SK-N-SH treated with all-trans-retinoic acid at 6 μM for 48 hours (cell line): ENCODE measurements at regions not wholly inside any gene's neighbourhood (a gene's known extent, or its start where the extent isn't known, plus 50 kb on each side); places are given as distances from the start of the nearest gene placed in this dataset.

Source experiments
- ATAC-seq: fragments of 200-7000 bp; cut with Tn5 transposase; 3 replicates; pipeline ENCODE4 v1.9.1; 2020; ENCODE audit warnings: mild to moderate bottlenecking, moderate library complexity
- ARNTL ChIP-seq: fragments of 450-650 bp; formaldehyde crosslinking; IDR thresholded peaks from 2 replicates; pipeline ENCODE4 v1.5.0; 2020; ENCODE audit warnings: low read depth, mild to moderate bottlenecking, moderate library complexity, borderline replicate concordance
- BACH2 ChIP-seq: fragments of 250-450 bp; sonication (Bioruptor Pico); IDR thresholded peaks from 2 replicates; pipeline ENCODE4 v1.9.0; 2021; ENCODE audit warnings: mild to moderate bottlenecking, borderline replicate concordance
- CSDC2 ChIP-seq: fragments of 250-450 bp; sonication (Bioruptor Pico); IDR thresholded peaks from 2 replicates; pipeline ENCODE4 v1.5.0; 2020; ENCODE audit warnings: mild to moderate bottlenecking, moderate library complexity
- GLIS3 ChIP-seq: fragments of 250-450 bp; sonication (Bioruptor Pico); IDR thresholded peaks from 2 replicates; pipeline ENCODE4 v1.5.0; 2020; ENCODE audit warnings: mild to moderate bottlenecking, moderate library complexity
- ISL1 ChIP-seq: fragments of 250-450 bp; sonication (Bioruptor Pico); IDR thresholded peaks from 2 replicates; pipeline ENCODE4 v2.1.2; 2022; ENCODE audit warnings: mild to moderate bottlenecking, moderate library complexity
- OSR1 ChIP-seq: fragments of 250-450 bp; sonication (Bioruptor Pico); IDR thresholded peaks from 2 replicates; pipeline ENCODE4 v1.8.0; 2022; ENCODE audit warnings: moderate library complexity, mild to moderate bottlenecking, inconsistent platforms
- PPARA ChIP-seq: fragments of 250-450 bp; sonication (Bioruptor Pico); IDR thresholded peaks from 2 replicates; pipeline ENCODE4 v1.5.0; 2020; ENCODE audit warnings: mild to moderate bottlenecking, borderline replicate concordance
- RARB ChIP-seq: fragments of 250-450 bp; sonication (Bioruptor Pico); IDR thresholded peaks from 2 replicates; pipeline ENCODE4 v1.8.0; 2021; ENCODE audit warnings: mild to moderate bottlenecking, moderate library complexity
- SNAI2 ChIP-seq: fragments of 250-450 bp; sonication (Bioruptor Pico); IDR thresholded peaks from 2 replicates; pipeline ENCODE4 v1.5.0; 2020; ENCODE audit warnings: mild to moderate bottlenecking, moderate library complexity
- TCF4 ChIP-seq: fragments of 250-450 bp; sonication (Bioruptor Pico); IDR thresholded peaks from 2 replicates; pipeline ENCODE4 v1.8.0; 2021; ENCODE audit warnings: mild to moderate bottlenecking, moderate library complexity, borderline replicate concordance
- TOX ChIP-seq: fragments of 250-450 bp; sonication (Bioruptor Pico); IDR thresholded peaks from 2 replicates; pipeline ENCODE4 v1.8.0; 2021; ENCODE audit warnings: mild to moderate bottlenecking, moderate library complexity, borderline replicate concordance
- ZC3H10 ChIP-seq: fragments of 250-450 bp; sonication (Bioruptor Pico); IDR thresholded peaks from 2 replicates; pipeline ENCODE4 v1.5.1; 2021; ENCODE audit warnings: mild to moderate bottlenecking, moderate library complexity
- ZFP3 ChIP-seq: fragments of 250-450 bp; sonication (Bioruptor Pico); IDR thresholded peaks from 2 replicates; pipeline ENCODE4 v1.5.0; 2020; ENCODE audit warnings: mild to moderate bottlenecking, moderate library complexity
- ZFP30 ChIP-seq: fragments of 450-650 bp; formaldehyde crosslinking; IDR thresholded peaks from 2 replicates; pipeline ENCODE4 v1.5.0; 2022; ENCODE audit warnings: mild to moderate bottlenecking, moderate library complexity
- ZNF565 ChIP-seq: fragments of 450-650 bp; formaldehyde crosslinking; conservative IDR thresholded peaks from 2 replicates; pipeline ENCODE4 v1.5.0; 2020; ENCODE audit warnings: low read depth, mild to moderate bottlenecking, moderate library complexity
- ZNF70 ChIP-seq: fragments of 450-650 bp; formaldehyde crosslinking; IDR thresholded peaks from 2 replicates; pipeline ENCODE4 v1.5.0; 2020; ENCODE audit warnings: mild to moderate bottlenecking, moderate library complexity
- ZNF8 ChIP-seq: fragments of 450-650 bp; formaldehyde crosslinking; IDR thresholded peaks from 2 replicates; pipeline ENCODE4 v1.5.0; 2020; ENCODE audit warnings: mild to moderate bottlenecking, moderate library complexity
- TF ChIP-seq, protein P1 (sequence below): fragments of 250-450 bp; sonication (Bioruptor Pico); IDR thresholded peaks from 2 replicates; pipeline ENCODE4 v1.8.0; 2021; ENCODE audit warnings: low read depth, mild to moderate bottlenecking, moderate library complexity, borderline replicate concordance
- TF ChIP-seq, protein P2 (sequence below): fragments of 250-450 bp; sonication (Bioruptor Pico); IDR thresholded peaks from 2 replicates; pipeline ENCODE4 v1.8.0; 2020; ENCODE audit warnings: mild to moderate bottlenecking, moderate library complexity, borderline replicate concordance
- TF ChIP-seq, protein P3 (sequence below): fragments of 250-450 bp; sonication (Bioruptor Pico); IDR thresholded peaks from 2 replicates; pipeline ENCODE4 v1.5.0; 2020; ENCODE audit warnings: mild to moderate bottlenecking, moderate library complexity
- TF ChIP-seq, protein P4 (sequence below): fragments of 250-450 bp; sonication (Bioruptor Pico); IDR thresholded peaks from 2 replicates; pipeline ENCODE4 v1.5.1; 2020; ENCODE audit warnings: low read depth, mild to moderate bottlenecking, moderate library complexity

DNA sequence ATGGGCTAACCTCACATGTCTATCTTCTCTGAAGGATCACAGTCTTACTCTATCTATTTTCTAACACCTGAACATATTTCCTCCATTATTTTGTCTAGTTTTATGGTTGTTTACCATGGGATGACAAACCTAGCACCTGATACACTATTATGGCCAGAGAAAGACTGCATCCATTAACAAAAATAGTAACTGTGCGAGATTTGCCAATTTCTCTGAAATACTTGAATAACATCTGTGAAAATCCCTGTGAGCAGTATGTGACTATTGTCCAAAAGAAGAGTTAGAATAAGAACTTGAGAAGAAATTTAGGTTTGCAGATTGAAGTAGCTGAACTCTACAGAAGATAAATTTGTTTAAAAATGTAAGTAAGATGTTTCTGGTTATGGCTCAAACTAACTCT lies 142.0 kb upstream of the CDH11 start:
- no peak for TF ChIP-seq PPARA (CRISPR knock-in tag)
- TF ChIP-seq GLIS3 (CRISPR knock-in tag), result no peak
- TF ChIP-seq BACH2 (CRISPR knock-in tag), result no peak
- no peak for TF ChIP-seq OSR1 (CRISPR knock-in tag)
- no peak for ATAC-seq

DNA sequence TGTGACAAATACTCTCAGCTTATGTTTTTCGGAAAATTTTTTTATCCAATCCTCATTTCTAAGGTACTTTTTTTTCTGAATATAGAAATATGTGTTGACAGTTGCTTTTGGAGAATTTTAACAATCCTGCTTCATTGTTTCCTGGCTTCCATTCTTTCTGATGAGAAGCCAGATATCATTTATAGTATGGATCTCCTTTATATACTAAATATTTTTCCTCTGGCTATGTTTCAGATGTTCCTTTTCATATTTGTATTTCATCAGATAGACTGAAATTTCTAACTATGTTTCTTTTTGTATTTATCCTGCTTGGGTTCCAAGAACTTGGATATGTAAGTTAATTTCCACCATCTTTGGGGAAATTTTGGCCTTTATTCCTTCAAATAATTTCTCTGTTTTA lies 138.9 kb upstream of the CDH11 start:
- TF ChIP-seq ZNF565 (CRISPR knock-in tag), result no peak
- TF ChIP-seq, all 23 proteins: peak for 0
- no peak for ATAC-seq

DNA sequence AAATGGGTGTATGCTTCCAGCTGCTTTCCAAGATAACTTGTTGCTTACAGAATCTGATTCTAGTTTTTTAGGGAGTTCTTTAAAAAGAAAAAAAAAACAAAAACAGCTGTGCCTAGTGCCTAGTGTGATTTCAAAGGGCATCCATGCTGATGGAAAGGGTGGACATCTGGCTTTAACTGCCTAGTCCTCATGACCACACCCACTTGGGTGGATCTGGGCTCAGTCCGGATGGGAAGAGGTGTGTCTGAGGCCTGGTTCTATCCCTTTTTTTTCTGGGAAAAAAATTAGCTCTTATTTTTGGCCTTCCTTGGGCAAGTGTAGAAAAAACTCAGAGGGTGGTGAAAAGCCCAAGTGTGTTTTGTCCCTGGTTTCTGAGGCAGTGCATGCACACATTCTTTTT lies 132.3 kb upstream of the CDH11 start:
- TF ChIP-seq, protein P1, sequence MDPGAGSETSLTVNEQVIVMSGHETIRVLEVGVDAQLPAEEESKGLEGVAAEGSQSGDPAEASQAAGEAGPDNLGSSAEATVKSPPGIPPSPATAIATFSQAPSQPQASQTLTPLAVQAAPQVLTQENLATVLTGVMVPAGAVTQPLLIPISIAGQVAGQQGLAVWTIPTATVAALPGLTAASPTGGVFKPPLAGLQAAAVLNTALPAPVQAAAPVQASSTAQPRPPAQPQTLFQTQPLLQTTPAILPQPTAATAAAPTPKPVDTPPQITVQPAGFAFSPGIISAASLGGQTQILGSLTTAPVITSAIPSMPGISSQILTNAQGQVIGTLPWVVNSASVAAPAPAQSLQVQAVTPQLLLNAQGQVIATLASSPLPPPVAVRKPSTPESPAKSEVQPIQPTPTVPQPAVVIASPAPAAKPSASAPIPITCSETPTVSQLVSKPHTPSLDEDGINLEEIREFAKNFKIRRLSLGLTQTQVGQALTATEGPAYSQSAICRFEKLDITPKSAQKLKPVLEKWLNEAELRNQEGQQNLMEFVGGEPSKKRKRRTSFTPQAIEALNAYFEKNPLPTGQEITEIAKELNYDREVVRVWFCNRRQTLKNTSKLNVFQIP (CRISPR knock-in tag), result no peak
- TF ChIP-seq, all 23 proteins: peak for 0
- ATAC-seq, result no peak

DNA sequence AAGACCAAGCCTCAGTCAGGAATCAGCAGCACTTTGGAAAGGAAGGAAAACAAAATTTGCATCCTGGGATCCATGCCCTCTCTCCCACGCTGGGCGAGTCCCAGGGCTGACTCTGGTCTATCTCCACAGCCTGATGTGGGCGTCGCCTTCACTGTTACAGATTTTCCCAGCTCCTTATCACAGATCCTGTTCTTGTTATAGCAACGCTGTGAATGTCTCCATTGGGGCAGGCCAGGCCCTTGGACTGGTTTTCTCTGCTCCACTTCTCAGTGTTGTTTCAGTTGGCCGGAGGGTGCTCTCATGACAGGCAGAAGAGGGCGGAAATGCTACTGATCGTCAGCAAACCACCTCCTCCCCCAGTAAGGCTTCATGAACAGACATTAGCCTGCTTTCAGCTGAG lies 127.9 kb upstream of the CDH11 start:
- no peak for TF ChIP-seq ARNTL (CRISPR knock-in tag)
- TF ChIP-seq SNAI2, result no peak
- TF ChIP-seq, protein P2, sequence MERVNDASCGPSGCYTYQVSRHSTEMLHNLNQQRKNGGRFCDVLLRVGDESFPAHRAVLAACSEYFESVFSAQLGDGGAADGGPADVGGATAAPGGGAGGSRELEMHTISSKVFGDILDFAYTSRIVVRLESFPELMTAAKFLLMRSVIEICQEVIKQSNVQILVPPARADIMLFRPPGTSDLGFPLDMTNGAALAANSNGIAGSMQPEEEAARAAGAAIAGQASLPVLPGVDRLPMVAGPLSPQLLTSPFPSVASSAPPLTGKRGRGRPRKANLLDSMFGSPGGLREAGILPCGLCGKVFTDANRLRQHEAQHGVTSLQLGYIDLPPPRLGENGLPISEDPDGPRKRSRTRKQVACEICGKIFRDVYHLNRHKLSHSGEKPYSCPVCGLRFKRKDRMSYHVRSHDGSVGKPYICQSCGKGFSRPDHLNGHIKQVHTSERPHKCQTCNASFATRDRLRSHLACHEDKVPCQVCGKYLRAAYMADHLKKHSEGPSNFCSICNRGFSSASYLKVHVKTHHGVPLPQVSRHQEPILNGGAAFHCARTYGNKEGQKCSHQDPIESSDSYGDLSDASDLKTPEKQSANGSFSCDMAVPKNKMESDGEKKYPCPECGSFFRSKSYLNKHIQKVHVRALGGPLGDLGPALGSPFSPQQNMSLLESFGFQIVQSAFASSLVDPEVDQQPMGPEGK (CRISPR knock-in tag), result no peak
- TF ChIP-seq ZNF565 (CRISPR knock-in tag), result no peak
- TF ChIP-seq OSR1 (CRISPR knock-in tag), result no peak
- no peak for ATAC-seq

DNA sequence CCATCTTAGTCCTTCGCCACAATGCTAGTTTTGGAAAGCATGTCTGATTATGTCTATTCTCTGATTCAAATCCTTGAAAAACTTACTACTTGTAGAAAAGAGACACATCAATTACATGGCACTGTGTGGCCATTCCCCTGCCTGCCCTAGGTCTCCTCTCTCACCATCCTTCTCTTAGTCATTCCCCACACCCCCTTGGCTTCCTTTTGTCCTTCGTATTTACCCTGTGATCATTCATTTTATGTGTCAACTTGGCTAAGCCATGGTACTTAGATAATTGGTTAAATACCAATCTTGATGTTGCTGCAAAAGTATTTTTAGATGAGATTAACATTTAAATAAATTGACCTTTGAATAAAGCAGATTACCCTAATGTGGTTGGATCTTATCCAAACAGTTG lies 122.9 kb upstream of the CDH11 start:
- no peak for TF ChIP-seq BACH2 (CRISPR knock-in tag)
- TF ChIP-seq, protein P3, sequence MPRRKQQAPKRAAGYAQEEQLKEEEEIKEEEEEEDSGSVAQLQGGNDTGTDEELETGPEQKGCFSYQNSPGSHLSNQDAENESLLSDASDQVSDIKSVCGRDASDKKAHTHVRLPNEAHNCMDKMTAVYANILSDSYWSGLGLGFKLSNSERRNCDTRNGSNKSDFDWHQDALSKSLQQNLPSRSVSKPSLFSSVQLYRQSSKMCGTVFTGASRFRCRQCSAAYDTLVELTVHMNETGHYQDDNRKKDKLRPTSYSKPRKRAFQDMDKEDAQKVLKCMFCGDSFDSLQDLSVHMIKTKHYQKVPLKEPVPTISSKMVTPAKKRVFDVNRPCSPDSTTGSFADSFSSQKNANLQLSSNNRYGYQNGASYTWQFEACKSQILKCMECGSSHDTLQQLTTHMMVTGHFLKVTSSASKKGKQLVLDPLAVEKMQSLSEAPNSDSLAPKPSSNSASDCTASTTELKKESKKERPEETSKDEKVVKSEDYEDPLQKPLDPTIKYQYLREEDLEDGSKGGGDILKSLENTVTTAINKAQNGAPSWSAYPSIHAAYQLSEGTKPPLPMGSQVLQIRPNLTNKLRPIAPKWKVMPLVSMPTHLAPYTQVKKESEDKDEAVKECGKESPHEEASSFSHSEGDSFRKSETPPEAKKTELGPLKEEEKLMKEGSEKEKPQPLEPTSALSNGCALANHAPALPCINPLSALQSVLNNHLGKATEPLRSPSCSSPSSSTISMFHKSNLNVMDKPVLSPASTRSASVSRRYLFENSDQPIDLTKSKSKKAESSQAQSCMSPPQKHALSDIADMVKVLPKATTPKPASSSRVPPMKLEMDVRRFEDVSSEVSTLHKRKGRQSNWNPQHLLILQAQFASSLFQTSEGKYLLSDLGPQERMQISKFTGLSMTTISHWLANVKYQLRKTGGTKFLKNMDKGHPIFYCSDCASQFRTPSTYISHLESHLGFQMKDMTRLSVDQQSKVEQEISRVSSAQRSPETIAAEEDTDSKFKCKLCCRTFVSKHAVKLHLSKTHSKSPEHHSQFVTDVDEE (CRISPR knock-in tag), result no peak
- TF ChIP-seq ZNF565 (CRISPR knock-in tag), result no peak
- no peak for TF ChIP-seq SNAI2
- no peak for TF ChIP-seq ZNF70 (CRISPR knock-in tag)
- no peak for TF ChIP-seq ZNF8 (CRISPR knock-in tag)
- TF ChIP-seq ZFP30, result no peak
- TF ChIP-seq, protein P4, sequence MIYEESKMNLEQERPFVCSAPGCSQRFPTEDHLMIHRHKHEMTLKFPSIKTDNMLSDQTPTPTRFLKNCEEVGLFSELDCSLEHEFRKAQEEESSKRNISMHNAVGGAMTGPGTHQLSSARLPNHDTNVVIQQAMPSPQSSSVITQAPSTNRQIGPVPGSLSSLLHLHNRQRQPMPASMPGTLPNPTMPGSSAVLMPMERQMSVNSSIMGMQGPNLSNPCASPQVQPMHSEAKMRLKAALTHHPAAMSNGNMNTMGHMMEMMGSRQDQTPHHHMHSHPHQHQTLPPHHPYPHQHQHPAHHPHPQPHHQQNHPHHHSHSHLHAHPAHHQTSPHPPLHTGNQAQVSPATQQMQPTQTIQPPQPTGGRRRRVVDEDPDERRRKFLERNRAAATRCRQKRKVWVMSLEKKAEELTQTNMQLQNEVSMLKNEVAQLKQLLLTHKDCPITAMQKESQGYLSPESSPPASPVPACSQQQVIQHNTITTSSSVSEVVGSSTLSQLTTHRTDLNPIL (CRISPR knock-in tag), result no peak
- TF ChIP-seq, protein P2 (CRISPR knock-in tag), result no peak
- peak; percentile 73; the same call in 1 of the 2 replicates for TF ChIP-seq ZC3H10
- TF ChIP-seq ISL1 (CRISPR knock-in tag), result peak; percentile 86
- no peak for TF ChIP-seq TOX (CRISPR knock-in tag)
- TF ChIP-seq CSDC2, result no peak
- TF ChIP-seq TCF4 (CRISPR knock-in tag), result no peak
- no peak for TF ChIP-seq RARB (CRISPR knock-in tag)
- TF ChIP-seq PPARA (CRISPR knock-in tag), result no peak
- no peak for TF ChIP-seq ZFP3 (CRISPR knock-in tag)
- ATAC-seq, result no peak
